Astrocyte (in vitro differentiated cells and primary cell): ENCODE measurements at regions not wholly inside any gene's neighbourhood (a gene's known extent, or its start where the extent isn't known, plus 50 kb on each side); places are given as distances from the start of the nearest gene placed in this dataset.

ENCODE experiments used
- EZH2 ChIP-seq: IDR thresholded peaks from 2 replicates; pipeline ENCODE4 v1.6.1; 2012; ENCODE audit warnings: mild to moderate bottlenecking, low read length, inconsistent platforms; ENCODE audit not compliant: insufficient read depth
- TF ChIP-seq, protein P1 (sequence below): IDR thresholded peaks from 2 replicates; pipeline ENCODE4 v1.5.1; 2011; ENCODE audit warnings: low read depth, mild to moderate bottlenecking, inconsistent platforms, low read length, moderate library complexity; ENCODE audit not compliant: insufficient read depth

DNA sequence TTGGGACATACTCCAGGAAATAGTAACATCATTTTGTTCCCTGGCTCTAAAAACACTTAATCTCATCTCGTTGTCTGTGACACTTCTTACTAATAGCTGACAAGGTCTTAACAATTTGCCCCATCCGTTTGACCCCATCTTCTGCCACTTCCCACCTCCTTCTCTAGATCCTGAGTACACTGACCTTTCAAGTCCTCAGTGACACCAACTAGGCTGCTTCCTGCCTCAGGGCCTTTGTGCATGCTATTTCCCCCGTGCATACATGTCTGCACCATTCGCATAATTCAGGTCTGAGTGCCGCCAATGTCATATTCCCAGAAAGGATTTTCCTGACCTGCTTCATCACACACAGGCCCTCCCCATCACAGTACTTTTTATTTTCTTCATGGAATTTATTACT is 70.6 kb upstream of the CCND2 start:
- TF ChIP-seq, protein P1, sequence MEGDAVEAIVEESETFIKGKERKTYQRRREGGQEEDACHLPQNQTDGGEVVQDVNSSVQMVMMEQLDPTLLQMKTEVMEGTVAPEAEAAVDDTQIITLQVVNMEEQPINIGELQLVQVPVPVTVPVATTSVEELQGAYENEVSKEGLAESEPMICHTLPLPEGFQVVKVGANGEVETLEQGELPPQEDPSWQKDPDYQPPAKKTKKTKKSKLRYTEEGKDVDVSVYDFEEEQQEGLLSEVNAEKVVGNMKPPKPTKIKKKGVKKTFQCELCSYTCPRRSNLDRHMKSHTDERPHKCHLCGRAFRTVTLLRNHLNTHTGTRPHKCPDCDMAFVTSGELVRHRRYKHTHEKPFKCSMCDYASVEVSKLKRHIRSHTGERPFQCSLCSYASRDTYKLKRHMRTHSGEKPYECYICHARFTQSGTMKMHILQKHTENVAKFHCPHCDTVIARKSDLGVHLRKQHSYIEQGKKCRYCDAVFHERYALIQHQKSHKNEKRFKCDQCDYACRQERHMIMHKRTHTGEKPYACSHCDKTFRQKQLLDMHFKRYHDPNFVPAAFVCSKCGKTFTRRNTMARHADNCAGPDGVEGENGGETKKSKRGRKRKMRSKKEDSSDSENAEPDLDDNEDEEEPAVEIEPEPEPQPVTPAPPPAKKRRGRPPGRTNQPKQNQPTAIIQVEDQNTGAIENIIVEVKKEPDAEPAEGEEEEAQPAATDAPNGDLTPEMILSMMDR, result no peak
- no peak for TF ChIP-seq EZH2
